HAP-1 (cell line): ENCODE measurements at regions not wholly inside any gene's neighbourhood (a gene's known extent, or its start where the extent isn't known, plus 50 kb on each side); places are given as distances from the start of the nearest gene placed in this dataset.
A peak's percentile ranks its signal among the peaks of the same experiment; 100 is the strongest.

Experiments
- DNase-seq, 2 experiments: peaks; one replicate each; pipeline ENCODE4 v3.0.0-alpha.2; 2016 to 2020; ENCODE audit warnings: low spot score in 2 of 2
- H3K27me3 ChIP-seq: fragments of 250-450 bp; sonication (Bioruptor Pico); 2 replicates; pipeline ENCODE4 v1.5.1; 2020; ENCODE audit warnings: low read depth, mild to moderate bottlenecking, moderate library complexity
- H3K36me3 ChIP-seq: fragments of 250-450 bp; sonication (Bioruptor Pico); replicated peaks from 2 replicates; pipeline ENCODE4 v1.5.1; 2020; ENCODE audit warnings: mild to moderate bottlenecking
- H3K4me1 ChIP-seq: fragments of 250-450 bp; sonication (Bioruptor Pico); 2 replicates; pipeline ENCODE4 v1.5.1; 2020; ENCODE audit warnings: mild to moderate bottlenecking
- H3K4me3 ChIP-seq: fragments of 250-450 bp; sonication (Bioruptor Pico); 2 replicates; pipeline ENCODE4 v1.5.1; 2020; ENCODE audit warnings: mild to moderate bottlenecking, moderate library complexity
- H3K9me3 ChIP-seq: fragments of 250-450 bp; sonication (Bioruptor Pico); 2 replicates; pipeline ENCODE4 v1.5.1; 2020; ENCODE audit warnings: mild to moderate bottlenecking, moderate library complexity
- in situ Hi-C: fragments of 300-500 bp; cut with MboI; formaldehyde crosslinking; loops from 3 replicates; pipeline ENCODE4 v1.14.3; 2020; ENCODE audit warnings: low sequenced_read_pairs, inconsistent platforms, mixed read lengths

- Histone ChIP-seq H3K9me3 (no peaks in the 10 kb centered on the region), H3K4me1 (peaks cover 13% of the 10 kb centered on the region), H3K27me3 (no peaks in the 10 kb centered on the region), H3K4me3 (no peak overlapping the region), H3K36me3 (no peaks in the 10 kb centered on the region)
- in situ Hi-C loops, result no loop called here
- peak; percentile 27 to 32 for DNase-seq
Measured at GRCh38 chr14:53879022-53879686, 77.5 kb downstream of the BMP4 start.

GRCh38 chr14:53875324-53875897 is 81.2 kb downstream of the BMP4 start:
- H3K4me3 ChIP-seq, result no peak overlapping the region
- in situ Hi-C loops, result no loop called here
- peaks cover 2% of the 10 kb centered on the region for H3K4me1 ChIP-seq
- DNase-seq, result no peak
- H3K27me3 ChIP-seq, result no peaks in the 10 kb centered on the region; the same call in 1 of the 2 replicates
- H3K36me3 ChIP-seq, result no peaks in the 10 kb centered on the region
- no peaks in the 10 kb centered on the region for H3K9me3 ChIP-seq

- Histone ChIP-seq H3K9me3 (no peaks in the 10 kb centered on the region), H3K4me1 (peaks cover 2% of the 10 kb centered on the region), H3K36me3 (no peaks in the 10 kb centered on the region), H3K4me3 (no peak overlapping the region), H3K27me3 (no peaks in the 10 kb centered on the region; the same call in 1 of the 2 replicates)
- in situ Hi-C loops, result no loop called here
- no peak for DNase-seq
Measured at GRCh38 chr14:53874704-53875103, 81.9 kb downstream of the BMP4 start.

GRCh38 chr14:53872681-53873089 is 83.9 kb downstream of the BMP4 start:
- Histone ChIP-seq H3K4me1 (no peaks in the 10 kb centered on the region), H3K4me3 (no peak overlapping the region), H3K36me3 (no peaks in the 10 kb centered on the region), H3K9me3 (no peaks in the 10 kb centered on the region), H3K27me3 (peaks cover 5% of the 10 kb centered on the region; the same call in 1 of the 2 replicates)
- DNase-seq, result no peak
- in situ Hi-C loops, result no loop called here

- Histone ChIP-seq H3K36me3 (no peaks in the 10 kb centered on the region), H3K9me3 (no peaks in the 10 kb centered on the region), H3K4me3 (no peak overlapping the region), H3K4me1 (no peaks in the 10 kb centered on the region), H3K27me3 (peaks cover 5% of the 10 kb centered on the region; the same call in 1 of the 2 replicates)
- DNase-seq, result no peak
- in situ Hi-C loops, result no loop called here
Measured at GRCh38 chr14:53871951-53872350, 84.7 kb downstream of the BMP4 start.

GRCh38 chr14:53871011-53871410 is 85.6 kb downstream of the BMP4 start:
- H3K9me3 ChIP-seq, result no peaks in the 10 kb centered on the region
- H3K4me3 ChIP-seq, result no peak overlapping the region
- in situ Hi-C loops, result no loop called here
- no peak for DNase-seq
- peaks cover 6% of the 10 kb centered on the region; the same call in 1 of the 2 replicates for H3K27me3 ChIP-seq
- no peaks in the 10 kb centered on the region for H3K36me3 ChIP-seq
- no peaks in the 10 kb centered on the region for H3K4me1 ChIP-seq

GRCh38 chr14:53865711-53866110 is 90.9 kb downstream of the BMP4 start:
- Histone ChIP-seq H3K4me3 (no peak overlapping the region), H3K9me3 (no peaks in the 10 kb centered on the region), H3K27me3 (peaks cover 10% of the 10 kb centered on the region), H3K4me1 (no peaks in the 10 kb centered on the region), H3K36me3 (no peaks in the 10 kb centered on the region)
- no peak for DNase-seq
- in situ Hi-C loops, result no loop called here

- Histone ChIP-seq H3K27me3 (peaks cover 13% of the 10 kb centered on the region), H3K9me3 (no peaks in the 10 kb centered on the region), H3K36me3 (no peaks in the 10 kb centered on the region), H3K4me1 (no peaks in the 10 kb centered on the region), H3K4me3 (no peak overlapping the region)
- DNase-seq, result no peak
- in situ Hi-C loops, result no loop called here
Measured at GRCh38 chr14:53861781-53862180, 94.8 kb downstream of the BMP4 start.

- no peaks in the 10 kb centered on the region for H3K36me3 ChIP-seq
- H3K4me1 ChIP-seq, result no peaks in the 10 kb centered on the region
- in situ Hi-C loops, result no loop called here
- no peak for DNase-seq
- H3K9me3 ChIP-seq, result no peaks in the 10 kb centered on the region
- peaks cover 8% of the 10 kb centered on the region for H3K27me3 ChIP-seq
- no peak overlapping the region for H3K4me3 ChIP-seq
Measured at GRCh38 chr14:53858345-53858684, 98.3 kb downstream of the BMP4 start.

- H3K9me3 ChIP-seq, result no peaks in the 10 kb centered on the region
- no peaks in the 10 kb centered on the region for H3K36me3 ChIP-seq
- peaks cover 8% of the 10 kb centered on the region for H3K27me3 ChIP-seq
- no peaks in the 10 kb centered on the region for H3K4me1 ChIP-seq
- in situ Hi-C loops, result no loop called here
- no peak overlapping the region for H3K4me3 ChIP-seq
- DNase-seq, result no peak
Measured at GRCh38 chr14:53857625-53858344, 98.8 kb downstream of the BMP4 start.

GRCh38 chr14:53855574-53855973 is 101.1 kb downstream of the BMP4 start:
- DNase-seq, result no peak
- no peaks in the 10 kb centered on the region for H3K4me1 ChIP-seq
- in situ Hi-C loops, result no loop called here
- H3K27me3 ChIP-seq, result peaks cover 10% of the 10 kb centered on the region
- no peaks in the 10 kb centered on the region for H3K9me3 ChIP-seq
- no peaks in the 10 kb centered on the region for H3K36me3 ChIP-seq
- no peak overlapping the region for H3K4me3 ChIP-seq

GRCh38 chr14:53855127-53855526 is 101.5 kb downstream of the BMP4 start:
- Histone ChIP-seq H3K36me3 (no peaks in the 10 kb centered on the region), H3K9me3 (no peaks in the 10 kb centered on the region), H3K4me1 (no peaks in the 10 kb centered on the region), H3K4me3 (no peak overlapping the region), H3K27me3 (peaks cover 10% of the 10 kb centered on the region)
- in situ Hi-C loops, result no loop called here
- no peak for DNase-seq

GRCh38 chr14:53851394-53852090 is 105.1 kb downstream of the BMP4 start:
- no peaks in the 10 kb centered on the region for H3K36me3 ChIP-seq
- H3K4me1 ChIP-seq, result no peaks in the 10 kb centered on the region
- DNase-seq, result no peak
- H3K4me3 ChIP-seq, result no peak overlapping the region
- 0 out of 2 replicates have a peak, but pooled peaks cover 2% of the 10 kb centered on the region for H3K27me3 ChIP-seq
- in situ Hi-C loops, result no loop called here
- no peaks in the 10 kb centered on the region for H3K9me3 ChIP-seq
